ENCODE measurements at regions not wholly inside any gene's neighbourhood (a gene's known extent, or its start where the extent isn't known, plus 50 kb on each side); places are given as distances from the start of the nearest gene placed in this dataset.

- TF ChIP-seq CTCF (IDR thresholded peaks at IDR 0.05; ENCODE audit: insufficient read depth, low read depth, low read length) = no peak
- Histone ChIP-seq H3K4me3 (ENCODE audit: low read depth, low read length) (no peak overlapping the region), H3K36me3 (ENCODE audit: control insufficient read depth, insufficient read depth, low read length) (no peaks in the 10 kb centered on the region), H3K27me3 (ENCODE audit: control insufficient read depth, insufficient read depth, low read length) (no peaks in the 10 kb centered on the region)
- DNase-seq (ENCODE audit: low read depth) = no peak
- ChIA-PET CTCF (interaction anchor here (1.0 kb wide), 1 partner anchor 14 kb away, joined by 3 read pairs; no protein-coding TSS in a partner anchor), POLR2A (no interaction called here)
These were observed 137.4 kb downstream of the TFAP2C start for GRCh38 chr20:56766528-56766927.

GRCh38 chr20:56769921-56770600 lies 141.0 kb downstream of the TFAP2C start:
- no peak for DNase-seq (ENCODE audit: low read depth)
- Histone ChIP-seq H3K27me3 (ENCODE audit: control insufficient read depth, insufficient read depth, low read length) (no peaks in the 10 kb centered on the region), H3K36me3 (ENCODE audit: control insufficient read depth, insufficient read depth, low read length) (no peaks in the 10 kb centered on the region), H3K4me3 (ENCODE audit: low read depth, low read length) (no peak overlapping the region)
- ChIA-PET CTCF (no interaction called here), POLR2A (no interaction called here)
- TF ChIP-seq CTCF (IDR thresholded peaks at IDR 0.05; ENCODE audit: insufficient read depth, low read depth, low read length) = no peak

- no peak for TF ChIP-seq CTCF (IDR thresholded peaks at IDR 0.05; ENCODE audit: insufficient read depth, low read depth, low read length)
- DNase-seq (ENCODE audit: low read depth) = no peak
- ChIA-PET POLR2A (no interaction called here), CTCF (no interaction called here)
- Histone ChIP-seq H3K36me3 (ENCODE audit: control insufficient read depth, insufficient read depth, low read length) (no peaks in the 10 kb centered on the region), H3K4me3 (ENCODE audit: low read depth, low read length) (no peak overlapping the region), H3K27me3 (ENCODE audit: control insufficient read depth, insufficient read depth, low read length) (no peaks in the 10 kb centered on the region)
These were observed 144.6 kb downstream of the TFAP2C start for GRCh38 chr20:56773749-56774148.

- TF ChIP-seq CTCF (IDR thresholded peaks at IDR 0.05; ENCODE audit: insufficient read depth, low read depth, low read length) = no peak
- no peak overlapping the region for H3K4me3 ChIP-seq (ENCODE audit: low read depth, low read length)
- H3K27me3 ChIP-seq (ENCODE audit: control insufficient read depth, insufficient read depth, low read length) = no peaks in the 10 kb centered on the region
- no peaks in the 10 kb centered on the region for H3K36me3 ChIP-seq (ENCODE audit: control insufficient read depth, insufficient read depth, low read length)
- ChIA-PET CTCF (no interaction called here), POLR2A (no interaction called here)
- DNase-seq (ENCODE audit: low read depth) = no peak
These were observed 145.8 kb downstream of the TFAP2C start for GRCh38 chr20:56774873-56775272.

- Histone ChIP-seq H3K4me3 (ENCODE audit: low read depth, low read length) (no peak overlapping the region), H3K36me3 (ENCODE audit: control insufficient read depth, insufficient read depth, low read length) (no peaks in the 10 kb centered on the region), H3K27me3 (ENCODE audit: control insufficient read depth, insufficient read depth, low read length) (no peaks in the 10 kb centered on the region)
- TF ChIP-seq CTCF (IDR thresholded peaks at IDR 0.05; ENCODE audit: insufficient read depth, low read depth, low read length) = no peak
- DNase-seq (ENCODE audit: low read depth) = no peak
- POLR2A ChIA-PET = no interaction called here
- CTCF ChIA-PET = interaction anchor here (0.6 kb wide), 1 partner anchor 1735 kb away, joined by 3 read pairs; no protein-coding TSS in a partner anchor
These were observed 147.2 kb downstream of the TFAP2C start for GRCh38 chr20:56776345-56776744.
